ENCODE measurements at regions not wholly inside any gene's neighbourhood (a gene's known extent, or its start where the extent isn't known, plus 50 kb on each side); places are given as distances from the start of the nearest gene placed in this dataset.

GRCh38 chrX:34868633-34869032, 74.0 kb upstream of the FAM47B start:
- ATAC-seq, result no peak
- DNase-seq, result no peak

DNA sequence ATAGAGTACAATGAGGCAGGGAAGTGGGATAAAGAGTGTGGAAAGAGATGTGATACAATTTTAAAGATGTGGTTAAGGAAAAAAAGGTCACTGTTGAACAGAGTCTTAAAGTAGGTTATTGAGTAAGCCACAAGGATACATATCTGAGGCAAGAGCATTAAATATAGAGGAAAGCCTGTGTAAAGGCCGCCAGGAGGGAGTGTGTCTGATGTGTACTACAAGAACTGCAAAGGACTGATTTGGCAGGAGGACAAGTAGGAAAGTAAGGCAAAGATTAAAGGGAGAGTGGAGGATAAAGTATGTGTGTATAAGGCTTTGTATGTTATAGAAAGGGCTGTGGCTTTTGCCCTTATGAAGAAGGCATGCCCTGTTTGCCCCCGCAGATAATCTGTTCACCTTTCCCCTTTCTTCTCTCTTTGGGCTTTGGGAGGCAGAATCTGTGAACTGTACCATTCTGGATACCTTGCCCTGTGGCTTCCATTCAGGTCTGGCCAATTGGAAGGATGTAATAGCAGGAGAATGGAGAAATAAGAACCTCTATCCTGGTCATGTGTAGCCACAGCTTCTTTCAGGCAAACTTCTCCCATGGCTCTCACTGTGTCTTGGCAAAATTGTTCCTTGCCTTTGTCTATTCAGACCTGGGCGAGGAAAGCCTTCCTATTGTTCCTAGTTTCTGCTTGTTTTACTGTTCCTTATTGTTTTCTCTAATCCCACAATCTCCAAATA, 68.9 kb upstream of the FAM47B start:
- intact Hi-C loops (cut with DNase I), result no loop called here
- DNase-seq (no peak), ATAC-seq (no peak)

More at GRCh38 chrX:34868633-34869032, 74.0 kb upstream of the FAM47B start:
- intact Hi-C loops (cut with DNase I), result no loop called here

DNA sequence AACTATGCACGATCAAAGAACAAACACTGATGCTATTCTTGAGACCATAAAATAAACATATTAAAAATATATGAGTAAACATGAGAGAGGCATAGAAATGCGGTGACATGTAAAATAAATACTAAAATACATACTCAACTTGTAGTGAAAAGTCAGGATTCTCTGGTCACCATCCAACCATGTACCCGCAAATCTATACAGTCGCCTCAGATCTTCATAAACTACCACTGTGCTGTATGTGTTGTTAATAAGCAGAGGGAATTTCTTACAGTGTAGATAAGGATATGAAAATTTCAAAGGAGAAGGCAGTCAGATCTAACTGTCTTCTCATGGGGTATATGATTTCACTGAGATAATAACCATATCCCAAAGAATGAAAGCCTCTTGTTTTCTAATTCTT, 67.8 kb upstream of the FAM47B start:
- DNase-seq (no peak), ATAC-seq (no peak)
- intact Hi-C loops (cut with DNase I), result no loop called here

- ATAC-seq, result no peak
- DNase-seq, result no peak
- intact Hi-C loops (cut with DNase I), result no loop called here
Observed at GRCh38 chrX:34875204-34875603, 67.4 kb upstream of the FAM47B start.

GRCh38 chrX:34877436-34877835, 65.2 kb upstream of the FAM47B start:
- no peak for ATAC-seq
- intact Hi-C loops (cut with DNase I), result no loop called here
- no peak for DNase-seq

DNA sequence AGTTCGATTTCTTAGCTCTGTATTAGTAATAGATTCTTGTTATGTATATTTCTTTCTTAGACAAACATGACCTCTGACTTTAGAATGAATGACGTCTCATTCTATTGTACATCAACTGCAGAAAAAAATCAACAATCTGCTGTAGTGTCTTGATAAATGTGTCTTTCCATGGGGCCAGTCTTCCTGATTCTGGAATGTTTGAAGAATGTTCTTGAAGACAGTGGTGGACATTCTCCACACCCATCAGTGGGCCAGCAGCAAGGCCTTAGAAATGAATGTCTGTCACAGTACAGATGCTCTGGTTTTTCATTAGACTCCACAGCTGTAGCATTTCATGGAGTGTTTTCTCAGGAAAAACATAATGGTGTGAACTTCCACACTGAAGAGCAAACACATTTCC, 63.2 kb upstream of the FAM47B start:
- no peak for DNase-seq
- ATAC-seq, result no peak
- intact Hi-C loops (cut with DNase I), result no loop called here

DNA sequence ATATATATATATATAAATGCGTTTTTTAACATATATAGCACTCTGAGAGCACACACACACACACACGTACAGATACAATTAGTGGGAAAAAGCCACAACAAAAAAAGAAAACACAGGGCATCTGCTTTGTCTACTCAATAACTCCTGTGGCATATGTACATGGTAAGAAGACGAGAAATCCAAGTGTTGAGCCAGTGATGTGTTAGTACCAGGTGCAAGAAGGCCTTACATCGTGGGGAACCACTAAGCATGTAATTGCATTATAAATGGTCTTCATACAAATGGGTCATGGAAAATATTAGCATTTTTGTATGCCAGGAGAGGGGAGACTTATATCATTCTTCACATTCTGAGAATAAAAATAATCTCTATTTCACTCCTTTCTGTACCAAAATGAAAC, 62.7 kb upstream of the FAM47B start:
- intact Hi-C loops (cut with DNase I), result no loop called here
- no peak for ATAC-seq
- no peak for DNase-seq

GRCh38 chrX:34880656-34881055, 61.9 kb upstream of the FAM47B start:
- ATAC-seq, result no peak
- intact Hi-C loops (cut with DNase I), result no loop called here

DNA sequence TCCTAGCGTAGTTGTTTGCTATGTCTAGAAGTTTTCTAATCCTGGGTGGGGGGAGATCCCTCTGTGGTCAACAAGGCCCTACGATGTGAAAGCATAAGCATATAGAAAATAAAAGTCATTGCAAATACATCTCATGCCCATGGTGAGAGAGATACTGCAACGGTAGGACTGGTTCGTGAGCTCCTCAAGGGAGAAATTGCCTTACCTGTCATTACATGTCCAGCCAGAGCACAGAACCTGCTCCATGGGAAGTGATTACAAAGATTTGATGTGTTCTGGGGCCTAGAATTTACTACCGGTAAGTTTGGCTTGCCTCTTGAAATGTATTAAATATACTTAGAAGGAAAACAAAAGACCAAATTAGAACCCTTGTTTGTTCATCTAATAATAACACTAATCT, 60.9 kb upstream of the FAM47B start:
- ATAC-seq (no peak), DNase-seq (no peak)
- intact Hi-C loops (cut with DNase I), result no loop called here

More at GRCh38 chrX:34880656-34881055, 61.9 kb upstream of the FAM47B start:
- no peak for DNase-seq

DNA sequence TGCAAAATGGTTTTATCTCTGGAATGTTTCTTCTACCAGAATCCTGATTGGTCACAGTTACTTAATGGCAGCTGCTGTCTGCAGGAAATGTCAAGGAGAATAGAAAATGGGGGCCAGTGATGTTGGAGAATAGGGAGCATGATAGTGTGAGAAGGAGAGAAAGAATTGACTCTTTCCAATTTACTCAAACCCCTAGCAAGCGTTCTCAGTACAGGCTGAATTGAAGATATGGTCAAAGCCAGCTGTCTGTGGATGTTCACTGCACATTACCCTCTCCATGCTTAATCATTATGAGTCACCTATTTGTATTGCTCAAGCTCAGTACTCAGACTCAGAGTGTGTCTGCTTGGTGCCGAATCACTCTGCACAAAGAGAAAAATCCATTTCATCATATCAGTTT, 57.8 kb upstream of the FAM47B start:
- ATAC-seq (peak; percentile 44 to 95), DNase-seq (no peak)
- intact Hi-C loops (cut with DNase I), result no loop called here

GRCh38 chrX:34886011-34886410, 56.6 kb upstream of the FAM47B start:
- DNase-seq (no peak), ATAC-seq (no peak)
- intact Hi-C loops (cut with DNase I), result no loop called here

- intact Hi-C loops (cut with DNase I), result no loop called here
- DNase-seq, result no peak
- no peak for ATAC-seq
Observed at GRCh38 chrX:34891391-34891790, 51.2 kb upstream of the FAM47B start.

Data from left cardiac atrium (tissue), 4 donors.